ENCODE measurements at regions not wholly inside any gene's neighbourhood (a gene's known extent, or its start where the extent isn't known, plus 50 kb on each side); places are given as distances from the start of the nearest gene placed in this dataset.

DNA sequence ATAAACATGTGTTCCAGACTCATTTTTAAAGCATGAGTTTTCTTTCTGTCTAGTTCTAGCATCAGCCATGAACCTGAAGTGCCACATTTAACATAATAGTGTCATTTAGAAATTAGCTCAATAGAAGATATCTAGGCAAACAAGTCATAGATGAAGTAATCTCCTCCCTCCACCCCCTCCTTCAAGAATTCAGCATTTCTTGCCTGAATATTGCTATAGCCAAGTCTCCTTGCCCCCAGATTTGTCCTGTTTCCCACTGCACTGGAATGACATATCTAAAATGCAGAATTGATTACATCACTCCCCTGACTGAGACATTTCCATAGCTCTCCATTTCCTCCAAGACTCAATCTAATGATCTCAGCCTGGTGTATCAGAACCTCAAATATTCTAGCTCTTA lies 134.9 kb upstream of the BACH2 start:
- intact Hi-C loops (cut with micrococcal nuclease) = no loop called here
- no peaks in the 10 kb centered on the region for H3K27me3 Mint-ChIP-seq (ENCODE audit: low read depth)
- H3K4me1 Mint-ChIP-seq (ENCODE audit: low read depth) = peaks cover 13% of the 10 kb centered on the region
- no peak for DNase-seq (ENCODE audit: low spot score)
- H3K9me3 Mint-ChIP-seq = peaks cover 67% of the 10 kb centered on the region
- H3K27ac Mint-ChIP-seq = no peak overlapping the region
- no peak overlapping the region for H3K4me3 Mint-ChIP-seq (ENCODE audit: low read depth)
- H3K36me3 Mint-ChIP-seq (ENCODE audit: low read depth) = peaks cover 67% of the 10 kb centered on the region

DNA sequence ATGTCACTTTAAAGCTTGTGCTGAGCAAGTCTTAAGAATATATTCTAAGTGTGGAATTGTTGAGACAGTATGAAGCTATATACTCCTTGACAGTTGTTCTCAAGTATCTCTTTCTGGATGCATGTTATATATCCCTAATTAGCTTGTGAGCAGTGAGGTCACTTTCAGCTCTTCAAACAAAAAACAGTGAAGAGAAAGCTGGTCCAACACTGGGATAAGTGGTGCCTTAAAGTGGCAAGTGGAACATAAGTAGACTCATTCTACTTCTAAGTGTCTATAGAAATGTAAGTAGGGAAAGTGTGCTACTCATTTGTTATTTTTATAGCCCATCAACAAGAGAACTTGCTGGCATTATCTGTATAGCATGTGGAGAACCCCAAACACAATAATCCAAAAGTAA lies 133.1 kb upstream of the BACH2 start:
- intact Hi-C loops (cut with micrococcal nuclease) = no loop called here
- Mint-ChIP-seq H3K27me3 (ENCODE audit: low read depth) (no peaks in the 10 kb centered on the region), H3K27ac (no peak overlapping the region), H3K4me3 (ENCODE audit: low read depth) (no peak overlapping the region), H3K4me1 (ENCODE audit: low read depth) (peaks cover 21% of the 10 kb centered on the region), H3K9me3 (peaks cover 64% of the 10 kb centered on the region), H3K36me3 (ENCODE audit: low read depth) (peaks cover 66% of the 10 kb centered on the region)
- no peak for DNase-seq (ENCODE audit: low spot score)

DNA sequence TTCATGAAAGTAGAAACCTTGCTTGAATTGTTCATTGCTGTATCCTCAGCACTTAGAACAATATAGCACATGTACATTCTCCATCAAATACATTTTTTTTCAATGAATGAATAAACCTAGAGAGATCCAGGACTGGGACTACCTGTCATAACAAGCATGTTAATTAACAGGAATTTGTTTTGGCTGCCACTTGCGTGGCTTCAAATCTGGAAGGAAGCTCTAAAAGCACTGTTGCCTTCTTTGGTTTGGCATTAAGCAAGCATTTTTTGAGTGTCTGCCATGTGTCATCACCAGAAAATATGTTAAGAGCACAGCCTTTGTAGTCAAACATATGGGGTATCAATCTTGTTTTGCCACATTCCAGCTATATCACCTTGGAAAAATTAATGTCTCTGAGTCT lies 131.9 kb upstream of the BACH2 start:
- H3K36me3 Mint-ChIP-seq (ENCODE audit: low read depth) = peaks cover 56% of the 10 kb centered on the region
- intact Hi-C loops (cut with micrococcal nuclease) = no loop called here
- no peak for DNase-seq (ENCODE audit: low spot score)
- H3K27ac Mint-ChIP-seq = no peak overlapping the region
- H3K4me1 Mint-ChIP-seq (ENCODE audit: low read depth) = peaks cover 28% of the 10 kb centered on the region
- no peak overlapping the region for H3K4me3 Mint-ChIP-seq (ENCODE audit: low read depth)
- H3K27me3 Mint-ChIP-seq (ENCODE audit: low read depth) = no peaks in the 10 kb centered on the region
- H3K9me3 Mint-ChIP-seq = peaks cover 58% of the 10 kb centered on the region

DNA sequence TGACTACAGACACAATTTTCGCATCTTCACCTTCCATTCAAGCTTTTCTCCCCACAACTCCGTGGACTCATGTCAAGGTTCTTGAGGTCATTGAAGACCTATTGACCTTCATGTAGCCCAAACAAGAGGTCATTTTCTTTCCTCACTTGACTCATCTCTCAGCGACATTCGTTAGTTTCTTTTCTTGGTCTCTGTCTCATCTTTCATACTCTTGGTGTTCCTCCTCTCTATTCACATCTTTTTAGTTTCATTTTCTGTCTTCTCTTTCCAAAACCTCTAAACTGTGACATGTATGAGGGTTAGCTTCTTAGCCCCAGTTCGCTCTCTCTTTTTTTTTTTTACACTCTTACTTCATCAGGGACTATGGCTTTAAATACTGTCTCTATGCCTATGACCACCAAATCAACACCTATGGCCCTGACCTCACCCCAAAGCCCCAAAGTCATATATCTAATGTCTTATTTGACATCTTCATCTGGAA lies 128.6 kb upstream of the BACH2 start:
- intact Hi-C loops (cut with micrococcal nuclease) = loop anchor here (1.0 kb wide), 7 partner anchors 14 to 151 kb away; no protein-coding TSS in a partner anchor
- H3K27me3 Mint-ChIP-seq (ENCODE audit: low read depth) = no peaks in the 10 kb centered on the region
- peaks cover 28% of the 10 kb centered on the region for H3K4me1 Mint-ChIP-seq (ENCODE audit: low read depth)
- peaks cover 27% of the 10 kb centered on the region for H3K9me3 Mint-ChIP-seq
- H3K4me3 Mint-ChIP-seq (ENCODE audit: low read depth) = peak overlapping the region; percentile 52
- peak overlapping the region; percentile 95 for H3K27ac Mint-ChIP-seq
- DNase-seq (ENCODE audit: low spot score) = no peak
- H3K36me3 Mint-ChIP-seq (ENCODE audit: low read depth) = peaks cover 28% of the 10 kb centered on the region

DNA sequence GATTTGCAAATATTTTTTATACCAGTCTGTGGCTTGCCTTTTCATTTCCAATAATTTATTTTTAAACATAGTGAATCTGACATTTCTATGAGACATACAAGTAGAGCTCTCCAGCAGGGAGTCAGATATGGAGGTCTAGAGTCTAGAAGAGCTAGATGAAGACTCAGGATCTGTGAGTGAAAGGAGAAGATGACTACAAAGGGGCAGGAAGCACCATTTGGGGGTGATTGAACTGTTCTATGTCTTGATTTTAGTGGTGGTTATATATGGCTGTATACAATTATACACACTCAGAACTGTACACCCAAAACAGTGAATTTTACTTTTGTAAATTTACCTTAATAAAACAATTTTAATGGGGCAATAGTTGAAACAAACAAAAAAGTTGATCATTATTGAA lies 127.9 kb upstream of the BACH2 start:
- Mint-ChIP-seq H3K4me1 (ENCODE audit: low read depth) (peaks cover 30% of the 10 kb centered on the region), H3K27ac (peak overlapping the region; percentile 95), H3K4me3 (ENCODE audit: low read depth) (no peak overlapping the region), H3K27me3 (ENCODE audit: low read depth) (no peaks in the 10 kb centered on the region), H3K36me3 (ENCODE audit: low read depth) (peaks cover 25% of the 10 kb centered on the region), H3K9me3 (peaks cover 21% of the 10 kb centered on the region)
- intact Hi-C loops (cut with micrococcal nuclease) = no loop called here
- no peak for DNase-seq (ENCODE audit: low spot score)

DNA sequence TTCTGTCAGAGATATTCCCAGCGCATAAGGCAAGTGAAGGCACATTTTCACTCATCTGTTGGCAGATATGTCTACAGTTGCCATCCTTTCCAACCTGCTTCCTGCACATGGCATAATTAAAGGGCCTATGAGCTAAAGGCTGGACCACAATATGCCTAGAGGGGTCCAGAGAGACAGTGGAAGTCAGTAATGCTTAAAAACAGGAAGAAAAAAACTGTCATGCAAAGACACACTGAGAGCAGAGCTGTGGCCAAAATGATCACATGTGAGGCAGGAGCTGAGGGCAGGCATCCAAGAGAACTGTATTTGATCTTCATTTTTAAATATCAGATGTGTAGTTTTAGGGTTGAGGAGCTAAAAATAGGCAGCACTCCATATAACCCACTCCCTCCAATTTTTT lies 125.0 kb upstream of the BACH2 start:
- no peak overlapping the region for H3K27ac Mint-ChIP-seq
- no peak for DNase-seq (ENCODE audit: low spot score)
- no peak overlapping the region for H3K4me3 Mint-ChIP-seq (ENCODE audit: low read depth)
- H3K4me1 Mint-ChIP-seq (ENCODE audit: low read depth) = peaks cover 39% of the 10 kb centered on the region
- peaks cover 5% of the 10 kb centered on the region for H3K9me3 Mint-ChIP-seq
- intact Hi-C loops (cut with micrococcal nuclease) = no loop called here
- peaks cover 18% of the 10 kb centered on the region for H3K36me3 Mint-ChIP-seq (ENCODE audit: low read depth)
- no peaks in the 10 kb centered on the region for H3K27me3 Mint-ChIP-seq (ENCODE audit: low read depth)

DNA sequence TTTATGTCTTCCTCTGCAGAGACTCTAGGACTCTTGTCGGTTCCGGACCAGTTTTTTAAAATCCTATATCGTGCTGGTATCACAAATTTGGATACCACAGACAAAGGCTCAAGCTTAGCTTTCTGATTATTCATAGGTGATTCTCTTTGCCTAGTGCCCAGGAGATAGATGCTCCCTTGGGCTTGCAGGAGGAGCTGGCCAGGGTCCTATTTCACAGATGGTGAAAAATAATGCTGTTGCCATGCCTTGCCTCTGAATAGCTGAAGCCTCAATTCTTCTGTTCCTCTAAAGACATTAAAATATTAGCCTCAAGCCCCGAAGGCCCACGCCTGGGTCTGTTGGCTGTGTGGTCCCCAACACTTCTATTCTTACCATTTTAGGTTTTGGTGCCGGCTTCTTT lies 123.9 kb upstream of the BACH2 start:
- intact Hi-C loops (cut with micrococcal nuclease) = no loop called here
- peaks cover 42% of the 10 kb centered on the region for H3K4me1 Mint-ChIP-seq (ENCODE audit: low read depth)
- no peak overlapping the region for H3K4me3 Mint-ChIP-seq (ENCODE audit: low read depth)
- peaks cover 5% of the 10 kb centered on the region for H3K9me3 Mint-ChIP-seq
- no peak for DNase-seq (ENCODE audit: low spot score)
- H3K27me3 Mint-ChIP-seq (ENCODE audit: low read depth) = no peaks in the 10 kb centered on the region
- no peak overlapping the region for H3K27ac Mint-ChIP-seq
- H3K36me3 Mint-ChIP-seq (ENCODE audit: low read depth) = peaks cover 18% of the 10 kb centered on the region

DNA sequence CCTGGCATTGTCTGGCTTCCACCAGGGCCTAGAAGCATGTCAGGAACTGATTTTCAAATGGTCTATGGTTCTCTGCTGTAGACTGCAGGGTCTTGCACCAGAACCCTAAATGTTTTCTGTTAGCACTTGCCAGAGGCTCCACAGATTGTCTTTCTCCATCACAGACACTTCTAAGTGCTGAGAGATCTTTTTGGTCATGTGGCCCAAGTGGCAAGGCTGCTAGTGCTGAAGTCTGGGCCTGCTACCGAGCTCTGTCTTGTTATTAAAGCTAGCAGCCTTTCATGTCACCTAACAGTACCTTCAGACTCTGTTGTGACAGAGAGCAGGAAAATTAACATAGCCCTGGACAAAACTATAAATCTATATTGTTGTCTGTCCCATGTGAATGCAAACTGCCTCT lies 120.7 kb upstream of the BACH2 start:
- intact Hi-C loops (cut with micrococcal nuclease) = no loop called here
- peaks cover 18% of the 10 kb centered on the region for H3K36me3 Mint-ChIP-seq (ENCODE audit: low read depth)
- H3K4me3 Mint-ChIP-seq (ENCODE audit: low read depth) = no peak overlapping the region
- no peak for DNase-seq (ENCODE audit: low spot score)
- H3K27ac Mint-ChIP-seq = no peak overlapping the region
- no peaks in the 10 kb centered on the region for H3K9me3 Mint-ChIP-seq
- no peaks in the 10 kb centered on the region for H3K27me3 Mint-ChIP-seq (ENCODE audit: low read depth)
- peaks cover 52% of the 10 kb centered on the region for H3K4me1 Mint-ChIP-seq (ENCODE audit: low read depth)

DNA sequence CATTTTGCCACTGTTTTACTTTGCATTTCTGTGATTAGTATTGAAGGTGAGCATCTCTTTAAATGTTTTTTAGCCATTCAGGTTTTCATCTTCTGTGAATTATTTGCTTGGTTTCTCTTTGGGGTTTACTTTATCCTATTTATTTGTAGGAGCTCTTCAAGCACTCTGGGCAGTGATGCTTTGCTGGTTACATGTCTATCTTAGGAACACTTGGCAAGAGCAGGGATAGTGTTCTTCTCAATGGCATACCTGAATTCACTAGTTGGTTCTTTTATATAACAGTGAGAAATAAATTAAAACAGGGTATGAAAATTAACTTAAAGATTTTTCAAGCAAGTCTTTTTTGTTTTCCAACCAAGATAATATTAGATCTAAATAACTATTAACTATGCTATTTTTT lies 119.7 kb upstream of the BACH2 start:
- peaks cover 60% of the 10 kb centered on the region for H3K4me1 Mint-ChIP-seq (ENCODE audit: low read depth)
- DNase-seq (ENCODE audit: low spot score) = no peak
- no peak overlapping the region for H3K27ac Mint-ChIP-seq

DNA sequence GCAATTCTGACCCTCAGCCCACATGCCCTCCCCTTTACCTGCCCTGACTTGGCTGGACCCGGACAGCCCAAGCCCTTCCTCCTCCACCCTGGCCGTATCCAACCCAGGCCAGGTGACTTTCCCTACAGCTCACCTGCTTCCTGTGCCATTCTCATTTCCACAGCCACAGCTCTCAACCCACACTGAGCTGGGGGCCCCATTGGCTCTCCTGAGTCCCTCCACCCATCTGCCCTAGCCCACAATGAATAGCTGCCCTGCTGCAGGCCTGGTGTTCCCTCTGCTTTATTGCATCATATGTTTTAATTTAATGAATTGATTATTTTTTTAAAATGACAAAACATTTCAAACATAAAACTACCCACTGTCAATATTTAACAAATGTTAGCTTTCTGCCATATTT lies 118.5 kb upstream of the BACH2 start:
- Mint-ChIP-seq H3K4me3 (ENCODE audit: low read depth) (no peak overlapping the region), H3K36me3 (ENCODE audit: low read depth) (peaks cover 15% of the 10 kb centered on the region), H3K27me3 (ENCODE audit: low read depth) (no peaks in the 10 kb centered on the region), H3K4me1 (ENCODE audit: low read depth) (peaks cover 66% of the 10 kb centered on the region), H3K27ac (peak overlapping the region; percentile 71), H3K9me3 (no peaks in the 10 kb centered on the region)
- no peak for DNase-seq (ENCODE audit: low spot score)
- intact Hi-C loops (cut with micrococcal nuclease) = no loop called here

More for the DNA sequence above, 119.7 kb upstream of the BACH2 start:
- intact Hi-C loops (cut with micrococcal nuclease) = no loop called here
- Mint-ChIP-seq H3K4me3 (ENCODE audit: low read depth) (no peak overlapping the region), H3K9me3 (no peaks in the 10 kb centered on the region), H3K36me3 (ENCODE audit: low read depth) (peaks cover 18% of the 10 kb centered on the region), H3K27me3 (ENCODE audit: low read depth) (no peaks in the 10 kb centered on the region)

DNA sequence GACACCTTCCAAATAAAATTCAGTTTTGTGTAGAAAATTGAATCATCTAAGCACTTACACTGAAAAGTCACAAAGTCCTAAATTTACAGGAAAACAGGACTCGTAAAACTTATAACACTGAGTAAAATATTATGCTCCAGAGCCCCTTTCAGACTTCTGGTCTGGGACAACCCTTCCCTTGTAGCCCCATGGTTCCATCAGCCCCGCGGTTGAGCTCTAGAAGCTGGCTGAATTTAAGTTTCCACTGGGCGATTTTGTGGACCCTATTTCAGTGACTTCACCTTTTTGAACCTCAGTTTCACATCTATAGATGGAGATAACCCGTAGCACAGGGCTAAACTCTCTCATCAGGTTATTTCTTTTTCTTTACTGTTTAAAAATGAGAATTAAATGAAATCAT lies 117.7 kb upstream of the BACH2 start:
- intact Hi-C loops (cut with micrococcal nuclease) = no loop called here
- Mint-ChIP-seq H3K27me3 (ENCODE audit: low read depth) (no peaks in the 10 kb centered on the region), H3K27ac (peak overlapping the region; percentile 96), H3K4me1 (ENCODE audit: low read depth) (peaks cover 71% of the 10 kb centered on the region), H3K4me3 (ENCODE audit: low read depth) (peak overlapping the region; percentile 15), H3K36me3 (ENCODE audit: low read depth) (peaks cover 18% of the 10 kb centered on the region), H3K9me3 (no peaks in the 10 kb centered on the region)
- DNase-seq (ENCODE audit: low spot score) = no peak

DNA sequence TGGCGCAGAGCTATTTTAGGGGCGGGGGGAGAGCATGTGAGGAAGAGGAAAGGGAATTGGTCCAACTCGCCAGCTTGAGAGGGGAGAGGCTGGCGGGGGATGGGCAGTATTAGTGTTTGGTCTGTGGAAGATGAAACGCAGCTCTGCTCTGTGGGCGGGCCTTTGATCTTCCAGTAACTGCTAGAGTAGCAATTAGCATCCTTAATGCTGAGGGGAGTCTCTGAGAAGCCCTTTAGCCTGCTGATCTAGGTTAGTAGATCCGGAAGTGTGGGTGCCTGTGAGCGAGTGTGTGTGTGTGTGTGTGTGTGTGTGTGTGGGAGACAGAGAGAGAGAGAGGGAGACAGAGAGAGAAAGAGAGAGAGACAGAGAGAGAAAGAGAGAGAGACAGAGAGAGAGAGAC lies 117.2 kb upstream of the BACH2 start:
- peak overlapping the region; percentile 96 for H3K27ac Mint-ChIP-seq
- peak overlapping the region; percentile 61 for H3K4me3 Mint-ChIP-seq (ENCODE audit: low read depth)
- no peaks in the 10 kb centered on the region for H3K27me3 Mint-ChIP-seq (ENCODE audit: low read depth)
- intact Hi-C loops (cut with micrococcal nuclease) = no loop called here
- peaks cover 76% of the 10 kb centered on the region for H3K4me1 Mint-ChIP-seq (ENCODE audit: low read depth)
- H3K9me3 Mint-ChIP-seq = no peaks in the 10 kb centered on the region
- peak; percentile 76 for DNase-seq (ENCODE audit: low spot score)
- peaks cover 21% of the 10 kb centered on the region for H3K36me3 Mint-ChIP-seq (ENCODE audit: low read depth)

DNA sequence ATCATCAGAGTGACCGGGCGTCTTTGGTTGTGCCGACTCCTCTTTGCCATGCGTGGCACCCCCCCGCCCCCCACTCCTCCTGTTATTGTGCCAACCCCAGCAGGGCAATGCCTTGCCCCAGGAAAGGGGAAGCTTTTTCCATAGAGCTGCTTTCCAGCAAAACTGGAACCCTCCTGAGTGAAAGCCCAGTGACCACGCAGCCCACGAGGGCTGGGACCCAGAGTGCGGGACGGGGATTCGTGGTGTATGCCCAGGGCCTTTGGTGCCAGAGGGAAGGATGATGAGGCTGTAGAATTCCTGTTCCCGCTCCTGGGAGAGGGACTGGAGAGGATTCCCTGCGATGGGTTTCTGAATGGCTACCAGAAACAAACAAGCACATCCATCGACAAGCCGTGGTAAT lies 116.8 kb upstream of the BACH2 start:
- Mint-ChIP-seq H3K4me3 (ENCODE audit: low read depth) (peak overlapping the region; percentile 61), H3K27ac (peak overlapping the region; percentile 96), H3K36me3 (ENCODE audit: low read depth) (peaks cover 17% of the 10 kb centered on the region), H3K27me3 (ENCODE audit: low read depth) (no peaks in the 10 kb centered on the region), H3K4me1 (ENCODE audit: low read depth) (peaks cover 78% of the 10 kb centered on the region), H3K9me3 (no peaks in the 10 kb centered on the region)
- intact Hi-C loops (cut with micrococcal nuclease) = no loop called here
- no peak for DNase-seq (ENCODE audit: low spot score)

Data from activated T-helper 2 cell treated with anti-CD3 and anti-CD28 coated beads, Interferon-gamma antibody, Interleukin-2, Interleukin-4, amounts not matched to agents 10 μg/mL and 5 μg/mL and 100 μg/mL, durations not matched to agents 14 hours and 24 hours and 36 hours (primary cell).